Neural progenitor cell (in vitro differentiated cells): ENCODE measurements at regions not wholly inside any gene's neighbourhood (a gene's known extent, or its start where the extent isn't known, plus 50 kb on each side); places are given as distances from the start of the nearest gene placed in this dataset.

Experiments
- DNase-seq: peaks from one replicate; pipeline ENCODE4 v3.0.0-alpha.2; 2016; ENCODE audit warnings: low spot score
- H2AFZ ChIP-seq: fragments of 200-600 bp; sonication (generic); replicated peaks from 2 replicates; pipeline ENCODE4 v1.6.1; 2016; ENCODE audit warnings: antibody characterized with exemption
- H3F3A ChIP-seq: fragments of 200-600 bp; sonication (generic); 2 replicates; pipeline ENCODE4 v1.6.1; 2016; ENCODE audit warnings: antibody characterized with exemption, low read depth
- H3K27ac ChIP-seq: fragments of 200-600 bp; sonication (generic); 2 replicates; pipeline ENCODE4 v1.5.1; 2016; ENCODE audit warnings: mild to moderate bottlenecking
- H3K27me3 ChIP-seq: fragments of 200-600 bp; sonication (generic); 2 replicates; pipeline ENCODE4 v1.6.1; 2016; ENCODE audit warnings: mild to moderate bottlenecking, moderate library complexity
- H3K36me3 ChIP-seq: fragments of 200-600 bp; sonication (generic); 2 replicates; pipeline ENCODE4 v1.5.1; 2016
- H3K4me1 ChIP-seq: fragments of 200-600 bp; sonication (generic); 2 replicates; pipeline ENCODE4 v1.6.1; 2016; ENCODE audit warnings: mixed run types
- H3K4me2 ChIP-seq: fragments of 200-600 bp; sonication (generic); 2 replicates; pipeline ENCODE4 v1.6.1; 2016
- H3K4me3 ChIP-seq: fragments of 200-600 bp; sonication (generic); 2 replicates; pipeline ENCODE4 v1.5.1; 2016
- H3K79me2 ChIP-seq: fragments of 200-600 bp; sonication (generic); 2 replicates; pipeline ENCODE4 v1.6.1; 2016; ENCODE audit warnings: low read depth
- H3K9ac ChIP-seq: fragments of 200-600 bp; sonication (generic); 2 replicates; pipeline ENCODE4 v1.6.1; 2016
- H3K9me3 ChIP-seq: fragments of 200-600 bp; sonication (generic); 2 replicates; pipeline ENCODE4 v1.5.1; 2016; ENCODE audit warnings: low read depth
- H4K20me1 ChIP-seq: fragments of 200-600 bp; sonication (generic); 2 replicates; pipeline ENCODE4 v1.6.1; 2016; ENCODE audit warnings: low read depth
- H3K27ac Mint-ChIP-seq: 3 replicates; pipeline ENCODE4 v1.8.0; 2021; ENCODE audit warnings: mixed read lengths
- H3K27me3 Mint-ChIP-seq: 2 replicates; pipeline ENCODE4 v1.8.0; 2022; ENCODE audit warnings: low read depth, mild to moderate bottlenecking, inconsistent platforms, moderate library complexity, mixed read lengths; ENCODE audit not compliant: insufficient read depth
- H3K36me3 Mint-ChIP-seq: 3 replicates; pipeline ENCODE4 v1.8.0; 2021; ENCODE audit warnings: mixed read lengths
- H3K4me1 Mint-ChIP-seq: 3 replicates; pipeline ENCODE4 v1.8.0; 2021; ENCODE audit warnings: mixed read lengths
- H3K4me3 Mint-ChIP-seq: 3 replicates; pipeline ENCODE4 v1.8.0; 2021; ENCODE audit warnings: mild to moderate bottlenecking, moderate library complexity, mixed read lengths
- H3K9me3 Mint-ChIP-seq: 3 replicates; pipeline ENCODE4 v1.8.0; 2020; ENCODE audit warnings: mixed read lengths
- EZH2 ChIP-seq: fragments of 200-600 bp; sonication (generic); IDR thresholded peaks from 2 replicates; pipeline ENCODE4 v1.6.1; 2017; ENCODE audit warnings: antibody characterized with exemption, mild to moderate bottlenecking, moderate library complexity
- EZH2phosphoT487 ChIP-seq: fragments of 200-600 bp; sonication (generic); IDR thresholded peaks from 2 replicates; pipeline ENCODE4 v1.6.1; 2017; ENCODE audit warnings: antibody characterized with exemption
- TF ChIP-seq, protein P1 (sequence below): fragments of 200-600 bp; sonication (generic); IDR thresholded peaks from 2 replicates; pipeline ENCODE4 v1.5.1; 2017; ENCODE audit warnings: antibody characterized with exemption, mild to moderate bottlenecking

DNA sequence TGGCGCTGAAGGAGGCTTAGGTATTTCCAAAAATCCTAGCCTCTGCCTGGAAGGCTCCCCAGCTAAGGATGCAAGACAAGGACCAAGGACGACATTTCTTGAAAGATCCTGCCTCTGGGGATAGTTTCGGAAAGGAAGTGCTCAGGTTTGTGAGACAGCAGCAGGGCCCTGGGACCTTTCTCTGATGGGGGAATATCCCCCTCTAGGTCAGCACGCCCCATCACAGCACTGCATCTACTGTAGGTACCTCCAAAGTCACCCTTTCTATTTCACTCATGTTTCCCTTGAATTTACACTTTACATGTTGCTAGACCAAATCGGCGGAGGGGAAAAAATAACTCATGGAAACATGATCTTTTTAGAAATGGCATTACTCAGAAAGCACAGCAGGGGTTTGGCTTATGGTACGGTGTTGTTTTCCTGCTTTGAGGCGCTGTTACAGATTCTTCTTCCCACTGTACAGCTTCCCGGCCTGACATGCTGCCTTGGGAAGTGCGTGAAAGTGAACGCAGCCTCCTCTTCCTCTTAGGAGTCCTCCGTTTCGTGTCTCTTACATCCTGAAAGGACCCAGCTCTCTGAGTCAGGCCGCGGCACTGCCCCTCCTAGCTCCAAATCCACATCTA lies 77.2 kb upstream of the DHRSX start:
- Histone ChIP-seq H3F3A (peaks cover 10% of the 10 kb centered on the region), H2AFZ (no peak overlapping the region), H3K79me2 (no peaks in the 10 kb centered on the region), H3K27ac (no peak overlapping the region), H3K36me3 (no peaks in the 10 kb centered on the region), H3K9me3 (no peaks in the 10 kb centered on the region), H3K9ac (no peak overlapping the region), H4K20me1 (peaks cover 8% of the 10 kb centered on the region), H3K4me3 (no peak overlapping the region), H3K27me3 (peaks cover 24% of the 10 kb centered on the region), H3K4me1 (peaks cover 11% of the 10 kb centered on the region), H3K4me2 (no peak overlapping the region)
- H3K27me3 Mint-ChIP-seq = peaks cover 16% of the 10 kb centered on the region
- TF ChIP-seq EZH2 = no peak
- H3K36me3 Mint-ChIP-seq = peaks cover 16% of the 10 kb centered on the region
- no peak overlapping the region for H3K4me3 Mint-ChIP-seq
- H3K9me3 Mint-ChIP-seq = no peaks in the 10 kb centered on the region
- peaks cover 22% of the 10 kb centered on the region for H3K4me1 Mint-ChIP-seq
- H3K27ac Mint-ChIP-seq = peak overlapping the region; percentile 36
- peak; percentile 12 for DNase-seq

DNA sequence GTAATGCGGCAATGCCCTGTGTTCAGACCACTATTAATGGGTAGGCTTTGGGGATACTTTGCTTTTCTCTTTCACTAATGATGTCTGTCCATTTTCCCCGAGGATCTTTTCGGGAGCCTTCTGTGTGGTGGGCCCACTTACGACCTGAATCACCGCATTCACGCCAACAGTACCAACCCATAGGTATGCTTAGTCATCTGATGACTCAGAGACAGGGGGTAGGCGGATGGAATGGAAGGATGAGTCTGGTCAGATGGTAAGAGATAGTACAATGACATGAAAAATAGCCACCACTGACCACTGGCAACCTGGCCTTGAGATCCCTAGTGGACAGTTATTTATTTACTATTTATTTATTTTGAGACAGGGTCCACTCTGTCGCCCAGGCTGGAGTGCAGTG lies 76.0 kb upstream of the DHRSX start:
- Histone ChIP-seq H3K4me1 (peaks cover 16% of the 10 kb centered on the region), H3F3A (peaks cover 13% of the 10 kb centered on the region), H3K9me3 (no peaks in the 10 kb centered on the region), H3K27me3 (peaks cover 12% of the 10 kb centered on the region), H3K36me3 (no peaks in the 10 kb centered on the region), H3K9ac (no peak overlapping the region), H3K4me3 (no peak overlapping the region), H3K4me2 (no peak overlapping the region), H4K20me1 (no peaks in the 10 kb centered on the region), H2AFZ (no peak overlapping the region), H3K79me2 (no peaks in the 10 kb centered on the region), H3K27ac (no peak overlapping the region)
- DNase-seq = no peak
- Mint-ChIP-seq H3K36me3 (peaks cover 16% of the 10 kb centered on the region), H3K4me3 (no peak overlapping the region), H3K9me3 (no peaks in the 10 kb centered on the region), H3K27me3 (peaks cover 7% of the 10 kb centered on the region), H3K4me1 (peaks cover 17% of the 10 kb centered on the region), H3K27ac (peak overlapping the region; percentile 54)
- TF ChIP-seq, protein P1, sequence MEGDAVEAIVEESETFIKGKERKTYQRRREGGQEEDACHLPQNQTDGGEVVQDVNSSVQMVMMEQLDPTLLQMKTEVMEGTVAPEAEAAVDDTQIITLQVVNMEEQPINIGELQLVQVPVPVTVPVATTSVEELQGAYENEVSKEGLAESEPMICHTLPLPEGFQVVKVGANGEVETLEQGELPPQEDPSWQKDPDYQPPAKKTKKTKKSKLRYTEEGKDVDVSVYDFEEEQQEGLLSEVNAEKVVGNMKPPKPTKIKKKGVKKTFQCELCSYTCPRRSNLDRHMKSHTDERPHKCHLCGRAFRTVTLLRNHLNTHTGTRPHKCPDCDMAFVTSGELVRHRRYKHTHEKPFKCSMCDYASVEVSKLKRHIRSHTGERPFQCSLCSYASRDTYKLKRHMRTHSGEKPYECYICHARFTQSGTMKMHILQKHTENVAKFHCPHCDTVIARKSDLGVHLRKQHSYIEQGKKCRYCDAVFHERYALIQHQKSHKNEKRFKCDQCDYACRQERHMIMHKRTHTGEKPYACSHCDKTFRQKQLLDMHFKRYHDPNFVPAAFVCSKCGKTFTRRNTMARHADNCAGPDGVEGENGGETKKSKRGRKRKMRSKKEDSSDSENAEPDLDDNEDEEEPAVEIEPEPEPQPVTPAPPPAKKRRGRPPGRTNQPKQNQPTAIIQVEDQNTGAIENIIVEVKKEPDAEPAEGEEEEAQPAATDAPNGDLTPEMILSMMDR = no peak
- TF ChIP-seq EZH2phosphoT487 (no peak), EZH2 (no peak)

DNA sequence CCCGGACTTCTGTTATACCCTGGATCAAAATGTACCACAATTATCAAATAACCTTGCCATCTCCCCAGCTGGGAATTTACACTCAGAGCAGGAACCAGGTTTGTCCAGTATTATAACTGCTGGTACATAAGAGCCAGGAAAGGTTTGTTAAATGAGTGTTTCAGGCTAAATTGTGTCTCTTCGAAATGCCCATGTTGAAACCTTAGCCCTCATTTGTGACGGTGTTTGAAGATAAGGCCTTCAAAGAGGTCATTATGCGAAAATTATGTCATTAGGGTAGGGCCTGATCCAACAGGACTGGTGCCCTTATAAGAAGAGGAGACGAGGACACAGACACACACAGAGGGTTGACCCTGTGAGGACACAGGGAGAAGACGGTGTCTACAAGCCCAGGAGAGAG lies 73.5 kb upstream of the DHRSX start:
- H3K27me3 Mint-ChIP-seq = peaks cover 5% of the 10 kb centered on the region
- Histone ChIP-seq H3K79me2 (no peaks in the 10 kb centered on the region), H3K4me2 (no peak overlapping the region), H3K9ac (no peak overlapping the region), H3K27me3 (no peaks in the 10 kb centered on the region), H3K9me3 (no peaks in the 10 kb centered on the region), H4K20me1 (no peaks in the 10 kb centered on the region), H3K36me3 (no peaks in the 10 kb centered on the region), H3K4me3 (no peak overlapping the region), H3K27ac (no peak overlapping the region), H3F3A (peaks cover 13% of the 10 kb centered on the region), H3K4me1 (peaks cover 16% of the 10 kb centered on the region), H2AFZ (no peak overlapping the region)
- H3K36me3 Mint-ChIP-seq = peaks cover 20% of the 10 kb centered on the region
- H3K27ac Mint-ChIP-seq = no peak overlapping the region
- H3K9me3 Mint-ChIP-seq = peaks cover 1% of the 10 kb centered on the region
- no peak for TF ChIP-seq EZH2phosphoT487
- TF ChIP-seq, protein P1 = no peak
- H3K4me1 Mint-ChIP-seq = peaks cover 13% of the 10 kb centered on the region
- H3K4me3 Mint-ChIP-seq = no peak overlapping the region
- no peak for DNase-seq

DNA sequence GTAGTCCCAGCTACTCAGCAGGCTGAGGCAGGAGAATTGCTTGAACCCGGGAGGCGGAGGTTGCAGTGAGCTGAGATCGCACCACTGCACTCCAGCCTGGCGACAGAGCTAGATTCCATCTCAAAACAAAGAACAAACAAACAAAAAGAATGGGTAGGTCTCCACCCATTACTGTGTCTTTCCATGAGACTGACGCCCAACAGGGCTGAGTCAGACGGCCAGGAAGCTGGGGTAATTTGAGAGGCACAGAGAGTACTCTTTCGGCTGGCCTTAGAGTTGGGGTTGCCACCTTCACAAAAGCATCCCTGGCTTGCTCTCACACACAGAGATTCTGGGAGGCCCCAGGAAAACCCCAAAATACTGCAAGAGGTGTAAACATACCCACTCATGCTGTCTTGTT lies 72.0 kb upstream of the DHRSX start:
- peaks cover 6% of the 10 kb centered on the region for H3F3A ChIP-seq
- Mint-ChIP-seq H3K4me1 (peaks cover 2% of the 10 kb centered on the region), H3K4me3 (no peak overlapping the region)

More for the DNA sequence above, 72.0 kb upstream of the DHRSX start:
- peak; percentile 22 for DNase-seq
- Histone ChIP-seq H2AFZ (no peak overlapping the region), H3K27me3 (no peaks in the 10 kb centered on the region), H3K9ac (no peak overlapping the region), H3K4me1 (peaks cover 8% of the 10 kb centered on the region), H3K4me2 (peak overlapping the region; percentile 31), H3K79me2 (no peaks in the 10 kb centered on the region), H3K27ac (no peak overlapping the region), H3K4me3 (no peak overlapping the region), H4K20me1 (no peaks in the 10 kb centered on the region), H3K9me3 (no peaks in the 10 kb centered on the region), H3K36me3 (no peaks in the 10 kb centered on the region)
- no peak overlapping the region for H3K27ac Mint-ChIP-seq
- peaks cover 5% of the 10 kb centered on the region for H3K27me3 Mint-ChIP-seq
- H3K36me3 Mint-ChIP-seq = peaks cover 26% of the 10 kb centered on the region
- TF ChIP-seq EZH2 = no peak
- TF ChIP-seq, protein P1 = no peak
- TF ChIP-seq EZH2phosphoT487 = no peak
- H3K9me3 Mint-ChIP-seq = peaks cover 9% of the 10 kb centered on the region
